ENCODE measurements at regions not wholly inside any gene's neighbourhood (a gene's known extent, or its start where the extent isn't known, plus 50 kb on each side); places are given as distances from the start of the nearest gene placed in this dataset.

- no peak for DNase-seq (ENCODE audit: low spot score)
- FAIRE-seq, result no peak
Observed at GRCh38 chr11:93074352-93074751, 104.9 kb downstream of the MTNR1B start.

- no peak for FAIRE-seq
- no peak for DNase-seq (ENCODE audit: low spot score)
Observed at GRCh38 chr11:93075782-93076181, 106.3 kb downstream of the MTNR1B start.

- DNase-seq (ENCODE audit: low spot score) (no peak), FAIRE-seq (no peak)
Observed at GRCh38 chr11:93080146-93080759, 110.8 kb downstream of the MTNR1B start.

GRCh38 chr11:93081694-93082093 lies 112.2 kb downstream of the MTNR1B start:
- DNase-seq (ENCODE audit: low spot score) (no peak), FAIRE-seq (no peak)

DNA sequence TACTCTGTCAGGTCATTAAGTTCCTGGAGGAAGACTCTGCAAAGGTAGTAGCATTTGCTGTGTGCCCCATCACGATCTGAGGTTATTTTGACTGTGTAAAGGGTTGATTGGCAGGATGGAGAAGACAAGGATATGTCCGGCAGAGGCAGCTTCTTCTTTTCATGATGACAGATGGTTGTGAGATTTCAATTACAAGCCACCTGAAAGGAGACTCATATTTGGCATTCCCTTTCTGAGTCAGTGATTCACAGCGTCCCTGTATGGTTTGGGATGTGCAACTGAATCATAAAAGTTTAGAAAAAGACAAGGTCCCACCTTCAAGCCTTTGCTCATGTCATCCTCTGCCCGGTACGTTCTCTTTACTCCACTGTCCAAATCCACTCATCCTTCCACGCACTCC lies 113.4 kb downstream of the MTNR1B start:
- FAIRE-seq (no peak), DNase-seq (ENCODE audit: low spot score) (no peak)

- FAIRE-seq (no peak), DNase-seq (ENCODE audit: low spot score) (no peak)
Observed at GRCh38 chr11:93084727-93085505, 112.9 kb downstream of the SLC36A4 start.

DNA sequence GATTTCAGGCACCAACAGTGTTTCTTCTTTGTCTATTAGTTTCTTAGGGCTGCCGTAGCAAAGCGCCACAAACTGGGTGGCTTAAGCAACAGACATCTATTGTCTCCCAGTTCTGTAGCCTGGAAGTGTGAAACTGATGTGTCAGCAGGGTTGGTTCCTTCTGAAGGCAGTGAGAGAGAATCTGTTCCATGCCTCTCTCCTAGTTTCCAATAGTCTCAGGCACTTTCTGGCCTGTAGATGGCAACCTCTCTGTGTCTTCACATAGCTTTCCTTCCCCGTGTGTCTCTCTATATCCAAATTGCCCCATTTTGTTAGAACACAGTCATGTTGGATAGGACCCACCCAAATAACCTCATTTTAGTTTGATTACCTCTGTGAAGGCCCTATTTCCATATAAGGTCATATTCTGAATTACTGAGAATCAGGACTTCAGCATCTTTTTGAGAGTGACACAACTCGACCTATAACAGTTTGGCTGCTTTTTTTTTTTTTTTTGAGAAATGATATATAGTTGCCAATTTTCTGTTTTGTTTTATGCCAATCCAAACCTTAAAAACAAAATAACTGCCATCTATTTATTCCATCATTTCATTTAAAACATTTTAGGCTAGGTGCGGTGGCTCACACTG lies 108.2 kb downstream of the SLC36A4 start:
- FAIRE-seq (no peak), DNase-seq (ENCODE audit: low spot score) (peak; percentile 36)
